HepG2 (cell line): ENCODE measurements at regions not wholly inside any gene's neighbourhood (a gene's known extent, or its start where the extent isn't known, plus 50 kb on each side); places are given as distances from the start of the nearest gene placed in this dataset.

Experiments used
- BCL6 ChIP-seq: IDR thresholded peaks from 2 replicates; pipeline ENCODE4 v1.6.1; 2016; ENCODE audit warnings: missing genetic modification reagents, missing compliant biosample characterization
- ELF3 ChIP-seq: IDR thresholded peaks from 2 replicates; pipeline ENCODE4 v1.6.1; 2016; ENCODE audit warnings: missing genetic modification reagents, missing compliant biosample characterization
- ETV5 ChIP-seq: IDR thresholded peaks from 2 replicates; pipeline ENCODE4 v1.6.1; 2018; ENCODE audit warnings: missing biosample characterization, missing genetic modification reagents, inconsistent platforms, borderline replicate concordance
- FOXA1 ChIP-seq, 2 experiments: fragments of 450-650 bp in 1 of 2; sonication (generic) in 1 of 2; formaldehyde crosslinking in 1 of 2; IDR thresholded peaks; 2 replicates each; pipeline versions ENCODE4 v1.4.0 to v1.6.1; 2016 to 2020; ENCODE audit warnings: missing genetic modification reagents in 1 of 2
- FOXJ3 ChIP-seq: sonication (generic); formaldehyde crosslinking; IDR thresholded peaks from 2 replicates; pipeline ENCODE4 v1.4.0; 2020; ENCODE audit warnings: missing genetic modification reagents, mild to moderate bottlenecking, borderline replicate concordance
- FOXK2 ChIP-seq: fragments of 450-650 bp; IDR thresholded peaks from 2 replicates; pipeline ENCODE4 v1.6.1; 2016
- FOXP1 ChIP-seq, 2 experiments: fragments of 450-650 bp in 1 of 2; IDR thresholded peaks; 2 replicates each; pipeline ENCODE4 v1.6.1; 2017 to 2018; ENCODE audit warnings: antibody characterized with exemption in 1 of 2
- GATAD2A ChIP-seq: IDR thresholded peaks from 2 replicates; pipeline ENCODE4 v1.6.1; 2016
- HDAC2 ChIP-seq: sonication (generic); formaldehyde crosslinking; IDR thresholded peaks from 2 replicates; pipeline ENCODE4 v1.4.0; 2020; ENCODE audit warnings: missing genetic modification reagents
- IRF2 ChIP-seq: IDR thresholded peaks from 2 replicates; pipeline ENCODE4 v1.6.1; 2018; ENCODE audit warnings: missing genetic modification reagents, missing compliant biosample characterization
- KDM6A ChIP-seq: IDR thresholded peaks from 2 replicates; pipeline ENCODE4 v1.6.1; 2016; ENCODE audit warnings: low read depth
- MAFF ChIP-seq: IDR thresholded peaks from 2 replicates; pipeline ENCODE4 v1.6.1; 2011; ENCODE audit warnings: low read depth, low read length, improper control_type of control experiment
- MIER3 ChIP-seq: IDR thresholded peaks from 2 replicates; pipeline ENCODE4 v1.6.1; 2016; ENCODE audit warnings: missing compliant biosample characterization, borderline replicate concordance
- POLR2G ChIP-seq: fragments of 200-400 bp; formaldehyde crosslinking; IDR thresholded peaks from 2 replicates; pipeline ENCODE4 v1.6.1; 2018; ENCODE audit warnings: mild to moderate bottlenecking, low read depth, low read length, moderate library complexity
- PPARG ChIP-seq: conservative IDR thresholded peaks from 2 replicates; pipeline ENCODE4 v1.6.1; 2016; ENCODE audit warnings: missing biosample characterization, missing genetic modification reagents
- RARA ChIP-seq: IDR thresholded peaks from 2 replicates; pipeline ENCODE4 v1.6.1; 2016; ENCODE audit warnings: missing genetic modification reagents, missing compliant biosample characterization
- RFX3 ChIP-seq: IDR thresholded peaks from 2 replicates; pipeline ENCODE4 v1.6.1; 2016; ENCODE audit warnings: missing biosample characterization, missing genetic modification reagents
- RXRA ChIP-seq: sonication (generic); formaldehyde crosslinking; IDR thresholded peaks from 2 replicates; pipeline ENCODE4 v1.5.1; 2020; ENCODE audit warnings: missing genetic modification reagents
- RXRB ChIP-seq: IDR thresholded peaks from 2 replicates; pipeline ENCODE4 v1.6.1; 2016; ENCODE audit warnings: borderline replicate concordance, missing genetic modification reagents, missing compliant biosample characterization
- SKI ChIP-seq: fragments of 450-650 bp; IDR thresholded peaks from one replicate; pipeline ENCODE4 v1.6.1; 2018; ENCODE audit warnings: mild to moderate bottlenecking; ENCODE audit not compliant: partially characterized antibody
- SOX5 ChIP-seq: IDR thresholded peaks from 2 replicates; pipeline ENCODE4 v1.6.1; 2016; ENCODE audit warnings: borderline replicate concordance
- TBX3 ChIP-seq: fragments of 450-650 bp; IDR thresholded peaks from 2 replicates; pipeline ENCODE4 v1.6.1; 2017; ENCODE audit warnings: antibody characterized with exemption, mild to moderate bottlenecking, inconsistent platforms, borderline replicate concordance
- ZBTB34 ChIP-seq: sonication (generic); formaldehyde crosslinking; IDR thresholded peaks from 2 replicates; pipeline ENCODE4 v1.8.0; 2022; ENCODE audit warnings: mild to moderate bottlenecking, missing genetic modification reagents
- ZFP36L1 ChIP-seq: sonication (generic); formaldehyde crosslinking; IDR thresholded peaks from 2 replicates; pipeline ENCODE4 v1.8.0; 2022; ENCODE audit warnings: mild to moderate bottlenecking, missing genetic modification reagents, moderate library complexity
- ZNF3 ChIP-seq: IDR thresholded peaks from 2 replicates; pipeline ENCODE4 v1.7.0; 2017; ENCODE audit warnings: inconsistent platforms
- ZNF317 ChIP-seq: sonication (generic); formaldehyde crosslinking; IDR thresholded peaks from 2 replicates; pipeline ENCODE4 v1.5.0; 2020; ENCODE audit warnings: mild to moderate bottlenecking, missing genetic modification reagents
- ZNF343 ChIP-seq: sonication (generic); formaldehyde crosslinking; IDR thresholded peaks from 2 replicates; pipeline ENCODE4 v1.4.0; 2020; ENCODE audit warnings: mild to moderate bottlenecking, missing genetic modification reagents
- ZNF644 ChIP-seq: IDR thresholded peaks from 2 replicates; pipeline ENCODE4 v1.6.1; 2016; ENCODE audit warnings: low read depth
- ZNF652 ChIP-seq: IDR thresholded peaks from 2 replicates; pipeline ENCODE4 v1.6.1; 2016; ENCODE audit warnings: low read depth, borderline replicate concordance
- ZNF7 ChIP-seq: IDR thresholded peaks from 2 replicates; pipeline ENCODE4 v1.6.1; 2016; ENCODE audit warnings: missing biosample characterization, missing genetic modification reagents
- TF ChIP-seq, protein P1 (sequence below): sonication (generic); formaldehyde crosslinking; IDR thresholded peaks from 2 replicates; pipeline ENCODE4 v1.4.0; 2020; ENCODE audit warnings: missing genetic modification reagents
- TF ChIP-seq, protein P2 (sequence below): IDR thresholded peaks from 2 replicates; pipeline ENCODE4 v1.6.1; 2016; ENCODE audit warnings: low read depth, borderline replicate concordance

GRCh38 chr5:34585601-34586104 lies 70.5 kb upstream of the RAI14 start (continued):
- TF ChIP-seq ZNF652 (CRISPR knock-in tag) (no peak), RXRB (CRISPR knock-in tag) (peak; percentile 81), SOX5 (CRISPR knock-in tag) (peak; percentile 88), IRF2 (CRISPR knock-in tag) (0 out of 2 replicates have a peak, but pooled peaks have one; percentile 13), ZBTB34 (CRISPR knock-in tag) (no peak), SKI (peak; percentile 35), ZFP36L1 (no peak), ZNF7 (CRISPR knock-in tag) (peak; percentile 74; the same call in 1 of the 2 replicates), RARA (peak; percentile 72), RXRA (peak; percentile 15; the same call in 1 of the 2 replicates), GATAD2A (peak; percentile 56), FOXJ3 (CRISPR knock-in tag) (0 out of 2 replicates have a peak, but pooled peaks have one; percentile 19), FOXA1 (IDR thresholded peaks at IDR 0.05) (peak; percentile 96), FOXA1 (CRISPR knock-in tag; IDR thresholded peaks at IDR 0.05) (peak; percentile 82), KDM6A (CRISPR knock-in tag) (peak; percentile 59; the same call in 1 of the 2 replicates), MIER3 (peak; percentile 63; the same call in 1 of the 2 replicates), ETV5 (CRISPR knock-in tag) (peak; percentile 37; the same call in 1 of the 2 replicates), RFX3 (peak; percentile 67), MAFF (0 out of 2 replicates have a peak, but pooled peaks have one; percentile 16), HDAC2 (CRISPR knock-in tag) (peak; percentile 39; the same call in 1 of the 2 replicates), ELF3 (CRISPR knock-in tag) (peak; percentile 41; the same call in 1 of the 2 replicates), ZNF343 (CRISPR knock-in tag) (no peak), TBX3 (peak; percentile 22; the same call in 1 of the 2 replicates), ZNF3 (CRISPR knock-in tag) (no peak), FOXP1 (IDR thresholded peaks at IDR 0.05) (peak; percentile 49; the same call in 1 of the 2 replicates), FOXP1 (CRISPR knock-in tag; IDR thresholded peaks at IDR 0.05) (peak; percentile 78), ZNF644 (CRISPR knock-in tag) (peak; percentile 24; the same call in 1 of the 2 replicates), FOXK2 (peak; percentile 82), PPARG (peak; percentile 64; the same call in 1 of the 2 replicates), POLR2G (peak; percentile 20; the same call in 1 of the 2 replicates), ZNF317 (CRISPR knock-in tag) (0 out of 2 replicates have a peak, but pooled peaks have one; percentile 35), BCL6 (0 out of 2 replicates have a peak, but pooled peaks have one; percentile 17)
- TF ChIP-seq, protein P1, sequence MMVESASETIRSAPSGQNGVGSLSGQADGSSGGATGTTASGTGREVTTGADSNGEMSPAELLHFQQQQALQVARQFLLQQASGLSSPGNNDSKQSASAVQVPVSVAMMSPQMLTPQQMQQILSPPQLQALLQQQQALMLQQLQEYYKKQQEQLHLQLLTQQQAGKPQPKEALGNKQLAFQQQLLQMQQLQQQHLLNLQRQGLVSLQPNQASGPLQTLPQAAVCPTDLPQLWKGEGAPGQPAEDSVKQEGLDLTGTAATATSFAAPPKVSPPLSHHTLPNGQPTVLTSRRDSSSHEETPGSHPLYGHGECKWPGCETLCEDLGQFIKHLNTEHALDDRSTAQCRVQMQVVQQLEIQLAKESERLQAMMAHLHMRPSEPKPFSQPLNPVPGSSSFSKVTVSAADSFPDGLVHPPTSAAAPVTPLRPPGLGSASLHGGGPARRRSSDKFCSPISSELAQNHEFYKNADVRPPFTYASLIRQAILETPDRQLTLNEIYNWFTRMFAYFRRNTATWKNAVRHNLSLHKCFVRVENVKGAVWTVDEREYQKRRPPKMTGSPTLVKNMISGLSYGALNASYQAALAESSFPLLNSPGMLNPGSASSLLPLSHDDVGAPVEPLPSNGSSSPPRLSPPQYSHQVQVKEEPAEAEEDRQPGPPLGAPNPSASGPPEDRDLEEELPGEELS (CRISPR knock-in tag): peak; percentile 59; the same call in 1 of the 2 replicates
- TF ChIP-seq, protein P2, sequence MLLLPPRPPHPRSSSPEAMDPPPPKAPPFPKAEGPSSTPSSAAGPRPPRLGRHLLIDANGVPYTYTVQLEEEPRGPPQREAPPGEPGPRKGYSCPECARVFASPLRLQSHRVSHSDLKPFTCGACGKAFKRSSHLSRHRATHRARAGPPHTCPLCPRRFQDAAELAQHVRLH (CRISPR knock-in tag): 0 out of 2 replicates have a peak, but pooled peaks have one; percentile 20
